ENCODE measurements at regions not wholly inside any gene's neighbourhood (a gene's known extent, or its start where the extent isn't known, plus 50 kb on each side); places are given as distances from the start of the nearest gene placed in this dataset.

DNA sequence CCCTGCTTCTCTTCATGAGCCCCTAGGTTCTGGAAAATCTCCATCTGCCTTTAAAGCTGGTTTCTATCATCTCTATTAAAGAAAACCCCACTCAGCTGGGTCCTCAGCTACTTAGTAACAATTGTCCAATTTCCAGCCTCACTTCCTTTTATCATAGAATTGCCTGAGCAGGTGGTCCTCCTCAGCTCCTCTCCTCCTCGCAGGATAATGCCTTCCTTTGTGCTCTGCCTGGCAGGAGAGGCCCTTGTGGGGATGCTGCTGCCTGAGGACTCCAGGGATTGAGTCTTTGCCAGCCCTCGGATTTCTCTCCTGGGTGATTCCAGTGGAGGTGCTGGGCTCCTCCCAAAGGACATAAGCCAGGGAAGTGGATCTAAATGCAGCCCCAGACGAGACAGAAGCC is 448.3 kb downstream of the INSC start:
- peaks cover 3% of the 10 kb centered on the region for H3K4me1 ChIP-seq (ENCODE audit: control insufficient read depth, insufficient read depth, low read length)
- H3K36me3 Mint-ChIP-seq (ENCODE audit: low read depth): peaks cover 4% of the 10 kb centered on the region
- peaks cover 6% of the 10 kb centered on the region for H3K9me3 Mint-ChIP-seq
- 51 to 81% methylated on average over 3 of the region's 3 CpGs for whole genome bisulfite sequencing, 2 experiments (ENCODE audit: insufficient coverage in 1 of 2, insufficient read length in 1 of 2)
- H3K4me3 ChIP-seq (ENCODE audit: low read length): no peak overlapping the region
- no peak for DNase-seq
- no peak overlapping the region for H3K27ac Mint-ChIP-seq
- H3K27me3 ChIP-seq (ENCODE audit: control insufficient read depth, insufficient read depth, low read length, poor library complexity, severe bottlenecking): no peaks in the 10 kb centered on the region
- no peak overlapping the region for H3K9ac ChIP-seq (ENCODE audit: extremely low read depth, low read length, poor library complexity, severe bottlenecking)
- no peak overlapping the region for H3K4me3 Mint-ChIP-seq
- H3K36me3 ChIP-seq (ENCODE audit: control insufficient read depth, insufficient read depth, low read length): no peaks in the 10 kb centered on the region
- H3K27me3 Mint-ChIP-seq (ENCODE audit: insufficient read depth): peaks cover 14% of the 10 kb centered on the region
- H3K4me1 Mint-ChIP-seq: peaks cover 24% of the 10 kb centered on the region
- H3K27ac ChIP-seq (ENCODE audit: low read depth, low read length): no peak overlapping the region
- no peak for TF ChIP-seq CTCF (conservative IDR thresholded peaks at IDR 0.05)
- no peaks in the 10 kb centered on the region for H3K9me3 ChIP-seq (ENCODE audit: control insufficient read depth, low read length)

GRCh38 chr11:15565880-15566279 is 451.2 kb downstream of the INSC start:
- H3K27ac Mint-ChIP-seq: no peak overlapping the region
- WGBS, 2 experiments (ENCODE audit: insufficient coverage in 1 of 2, insufficient read length in 1 of 2): 88 to 96% methylated on average over 7 to 8 of the region's 8 CpGs
- DNase-seq: no peak

GRCh38 chr11:15568440-15568839 is 453.7 kb downstream of the INSC start:
- Histone ChIP-seq H3K27ac (ENCODE audit: low read depth, low read length) (no peak overlapping the region), H3K27me3 (ENCODE audit: control insufficient read depth, insufficient read depth, low read length, poor library complexity, severe bottlenecking) (no peaks in the 10 kb centered on the region), H3K9me3 (ENCODE audit: control insufficient read depth, low read length) (no peaks in the 10 kb centered on the region), H3K9ac (ENCODE audit: extremely low read depth, low read length, poor library complexity, severe bottlenecking) (no peak overlapping the region), H3K4me3 (ENCODE audit: low read length) (no peak overlapping the region), H3K4me1 (ENCODE audit: control insufficient read depth, insufficient read depth, low read length) (no peaks in the 10 kb centered on the region), H3K36me3 (ENCODE audit: control insufficient read depth, insufficient read depth, low read length) (no peaks in the 10 kb centered on the region)
- Mint-ChIP-seq H3K9me3 (no peaks in the 10 kb centered on the region), H3K27ac (no peak overlapping the region), H3K4me1 (peaks cover 8% of the 10 kb centered on the region), H3K36me3 (ENCODE audit: low read depth) (no peaks in the 10 kb centered on the region), H3K4me3 (no peak overlapping the region), H3K27me3 (ENCODE audit: insufficient read depth) (peaks cover 21% of the 10 kb centered on the region)
- no peak for DNase-seq
- TF ChIP-seq CTCF (conservative IDR thresholded peaks at IDR 0.05): no peak
- 94% methylated on average over 5 to 8 of the region's 8 CpGs for WGBS, 2 experiments (ENCODE audit: insufficient coverage in 1 of 2, insufficient read length in 1 of 2)

More at GRCh38 chr11:15565880-15566279, 451.2 kb downstream of the INSC start:
- Histone ChIP-seq H3K4me3 (ENCODE audit: low read length) (no peak overlapping the region), H3K4me1 (ENCODE audit: control insufficient read depth, insufficient read depth, low read length) (no peaks in the 10 kb centered on the region), H3K9ac (ENCODE audit: extremely low read depth, low read length, poor library complexity, severe bottlenecking) (no peak overlapping the region), H3K27ac (ENCODE audit: low read depth, low read length) (peak overlapping the region; percentile 27), H3K9me3 (ENCODE audit: control insufficient read depth, low read length) (no peaks in the 10 kb centered on the region), H3K36me3 (ENCODE audit: control insufficient read depth, insufficient read depth, low read length) (no peaks in the 10 kb centered on the region), H3K27me3 (ENCODE audit: control insufficient read depth, insufficient read depth, low read length, poor library complexity, severe bottlenecking) (no peaks in the 10 kb centered on the region)
- H3K27me3 Mint-ChIP-seq (ENCODE audit: insufficient read depth): peaks cover 14% of the 10 kb centered on the region
- peaks cover 6% of the 10 kb centered on the region for H3K9me3 Mint-ChIP-seq
- H3K4me3 Mint-ChIP-seq: no peak overlapping the region
- peaks cover 12% of the 10 kb centered on the region for H3K4me1 Mint-ChIP-seq
- H3K36me3 Mint-ChIP-seq (ENCODE audit: low read depth): peaks cover 4% of the 10 kb centered on the region
- TF ChIP-seq CTCF (conservative IDR thresholded peaks at IDR 0.05): no peak

Data from endodermal cell (in vitro differentiated cells).